ENCODE measurements at regions not wholly inside any gene's neighbourhood (a gene's known extent, or its start where the extent isn't known, plus 50 kb on each side); places are given as distances from the start of the nearest gene placed in this dataset.
"Not testable (repeated sequence)": the region's sequence is repeated elsewhere in the genome, so short reads cannot be mapped to it uniquely, and the experiment has no call there.

GRCh38 chr14:38053666-38054065, 154.0 kb upstream of the SSTR1 start:
- ChIA-PET CTCF (no interaction called here), POLR2A (ENCODE audit: low non-redundant PET) (no interaction called here)

GRCh38 chr14:38056270-38056669, 151.4 kb upstream of the SSTR1 start:
- H3K9me3 ChIP-seq (ENCODE audit: low read depth, low read length, poor library complexity, severe bottlenecking) = no peaks in the 10 kb centered on the region
- ChIA-PET CTCF (no interaction called here), POLR2A (ENCODE audit: low non-redundant PET) (no interaction called here)
- no peaks in the 10 kb centered on the region for H3K27me3 ChIP-seq (replicated peaks; ENCODE audit: insufficient read depth, low read depth, low read length, poor library complexity)
- DNase-seq (ENCODE audit: low spot score) = peak; percentile 12
- H3K4me1 ChIP-seq (ENCODE audit: insufficient read depth, low read length, poor library complexity, severe bottlenecking) = no peaks in the 10 kb centered on the region
- intact Hi-C loops (cut with micrococcal nuclease; ENCODE audit: unreplicated experiment) = no loop called here
- no peaks in the 10 kb centered on the region for H3K36me3 ChIP-seq (ENCODE audit: insufficient read depth, low read length, poor library complexity, severe bottlenecking)
- no TSS peak for BruUV-seq (replicated peaks)
- no peak overlapping the region for H3K4me3 ChIP-seq (ENCODE audit: low read depth, low read length, poor library complexity, severe bottlenecking)
- TF ChIP-seq CTCF (conservative IDR thresholded peaks at IDR 0.05; ENCODE audit: low read depth, low read length) = no peak
- TF ChIP-seq EZH2 (IDR thresholded peaks at IDR 0.05; ENCODE audit: borderline replicate concordance, low read depth, low read length, poor library complexity, severe bottlenecking) = no peak
- H3K27ac ChIP-seq (ENCODE audit: low read depth, low read length, poor library complexity, severe bottlenecking) = no peak overlapping the region

More at GRCh38 chr14:38053666-38054065, 154.0 kb upstream of the SSTR1 start:
- H3K27ac ChIP-seq (ENCODE audit: low read depth, low read length, poor library complexity, severe bottlenecking) = no peak overlapping the region
- TF ChIP-seq EZH2 (IDR thresholded peaks at IDR 0.05; ENCODE audit: borderline replicate concordance, low read depth, low read length, poor library complexity, severe bottlenecking) (no peak), CTCF (conservative IDR thresholded peaks at IDR 0.05; ENCODE audit: low read depth, low read length) (no peak)
- H3K4me1 ChIP-seq (ENCODE audit: insufficient read depth, low read length, poor library complexity, severe bottlenecking) = no peaks in the 10 kb centered on the region
- no peaks in the 10 kb centered on the region for H3K9me3 ChIP-seq (ENCODE audit: low read depth, low read length, poor library complexity, severe bottlenecking)
- intact Hi-C loops (cut with micrococcal nuclease; ENCODE audit: unreplicated experiment) = no loop called here
- H3K4me3 ChIP-seq (ENCODE audit: low read depth, low read length, poor library complexity, severe bottlenecking) = no peak overlapping the region
- no TSS peak for BruUV-seq (replicated peaks)
- H3K36me3 ChIP-seq (ENCODE audit: insufficient read depth, low read length, poor library complexity, severe bottlenecking) = no peaks in the 10 kb centered on the region
- no peaks in the 10 kb centered on the region for H3K27me3 ChIP-seq (replicated peaks; ENCODE audit: insufficient read depth, low read depth, low read length, poor library complexity)
- DNase-seq (ENCODE audit: low spot score) = no peak

GRCh38 chr14:38062223-38062622, 145.5 kb upstream of the SSTR1 start:
- DNase-seq (ENCODE audit: low spot score); BruUV-seq (replicated peaks); H3K4me3 ChIP-seq (ENCODE audit: low read depth, low read length, poor library complexity, severe bottlenecking); CTCF ChIA-PET; H3K4me1 ChIP-seq (ENCODE audit: insufficient read depth, low read length, poor library complexity, severe bottlenecking); H3K27ac ChIP-seq (ENCODE audit: low read depth, low read length, poor library complexity, severe bottlenecking); H3K27me3 ChIP-seq (replicated peaks; ENCODE audit: insufficient read depth, low read depth, low read length, poor library complexity); H3K9me3 ChIP-seq (ENCODE audit: low read depth, low read length, poor library complexity, severe bottlenecking); H3K36me3 ChIP-seq (ENCODE audit: insufficient read depth, low read length, poor library complexity, severe bottlenecking); intact Hi-C loops (cut with micrococcal nuclease; ENCODE audit: unreplicated experiment); POLR2A ChIA-PET (ENCODE audit: low non-redundant PET): not testable (repeated sequence)

- H3K36me3 ChIP-seq (ENCODE audit: insufficient read depth, low read length, poor library complexity, severe bottlenecking) = no peaks in the 10 kb centered on the region
- TF ChIP-seq EZH2 (IDR thresholded peaks at IDR 0.05; ENCODE audit: borderline replicate concordance, low read depth, low read length, poor library complexity, severe bottlenecking) (no peak), CTCF (conservative IDR thresholded peaks at IDR 0.05; ENCODE audit: low read depth, low read length) (no peak)
- POLR2A ChIA-PET (ENCODE audit: low non-redundant PET) = no interaction called here
- H3K4me3 ChIP-seq (ENCODE audit: low read depth, low read length, poor library complexity, severe bottlenecking) = no peak overlapping the region
- no peak overlapping the region for H3K27ac ChIP-seq (ENCODE audit: low read depth, low read length, poor library complexity, severe bottlenecking)
- no peak for DNase-seq (ENCODE audit: low spot score)
- peaks cover 4% of the 10 kb centered on the region for H3K9me3 ChIP-seq (ENCODE audit: low read depth, low read length, poor library complexity, severe bottlenecking)
- CTCF ChIA-PET = no interaction called here
- no peaks in the 10 kb centered on the region for H3K27me3 ChIP-seq (replicated peaks; ENCODE audit: insufficient read depth, low read depth, low read length, poor library complexity)
- no TSS peak for BruUV-seq (replicated peaks)
- H3K4me1 ChIP-seq (ENCODE audit: insufficient read depth, low read length, poor library complexity, severe bottlenecking) = no peaks in the 10 kb centered on the region
- intact Hi-C loops (cut with micrococcal nuclease; ENCODE audit: unreplicated experiment) = no loop called here
These were observed 143.9 kb upstream of the SSTR1 start for GRCh38 chr14:38063711-38064320.
